Left ventricle myocardium inferior (tissue), 1 donor: ENCODE measurements at regions not wholly inside any gene's neighbourhood (a gene's known extent, or its start where the extent isn't known, plus 50 kb on each side); places are given as distances from the start of the nearest gene placed in this dataset.

ENCODE experiments used
- DNase-seq: peaks from one replicate; pipeline ENCODE4 v3.0.0-alpha.2; 2020
- H3K27ac ChIP-seq: fragments of 200-600 bp; replicated peaks from 2 replicates; pipeline ENCODE4 v1.8.0; 2021
- H3K27me3 ChIP-seq: fragments of 200-600 bp; 2 replicates; pipeline ENCODE4 v1.8.0; 2021; ENCODE audit warnings: low read depth
- H3K36me3 ChIP-seq: fragments of 200-600 bp; 2 replicates; pipeline ENCODE4 v1.8.0; 2021
- H3K4me1 ChIP-seq: fragments of 200-600 bp; 2 replicates; pipeline ENCODE4 v1.8.0; 2021
- H3K4me3 ChIP-seq: fragments of 200-600 bp; 2 replicates; pipeline ENCODE4 v1.8.0; 2021; ENCODE audit warnings: mild to moderate bottlenecking, moderate library complexity
- H3K9me3 ChIP-seq: fragments of 200-600 bp; replicated peaks from 2 replicates; pipeline ENCODE4 v1.8.0; 2021
- CTCF ChIP-seq: fragments of 200-600 bp; IDR thresholded peaks from 2 replicates; pipeline ENCODE4 v1.8.0; 2021; ENCODE audit warnings: antibody characterized with exemption, mild to moderate bottlenecking, borderline replicate concordance
- intact Hi-C: fragments of 100-400 bp; cut with micrococcal nuclease; formaldehyde crosslinking; loops from one replicate; pipeline ENCODE4 v1.11.0; 2022
- donor health status: DM: no; HTN: yes; CAD: no; lungs with severe emphysema.

- H3K4me3 ChIP-seq = no peak overlapping the region
- H3K27me3 ChIP-seq = no peaks in the 10 kb centered on the region
- TF ChIP-seq CTCF = no peak
- no peak overlapping the region for H3K27ac ChIP-seq
- DNase-seq = no peak
- no peaks in the 10 kb centered on the region for H3K36me3 ChIP-seq
- H3K4me1 ChIP-seq = peaks cover 9% of the 10 kb centered on the region
- H3K9me3 ChIP-seq = no peaks in the 10 kb centered on the region
- intact Hi-C loops = no loop called here
Observed at GRCh38 chr13:44837250-44837649, 152.0 kb downstream of the NUFIP1 start.

GRCh38 chr13:44834404-44834803 is 154.9 kb downstream of the NUFIP1 start:
- Histone ChIP-seq H3K27ac (no peak overlapping the region), H3K36me3 (no peaks in the 10 kb centered on the region), H3K9me3 (no peaks in the 10 kb centered on the region), H3K4me3 (no peak overlapping the region), H3K27me3 (no peaks in the 10 kb centered on the region), H3K4me1 (peaks cover 5% of the 10 kb centered on the region)
- TF ChIP-seq CTCF = no peak
- no peak for DNase-seq
- intact Hi-C loops = no loop called here

- H3K27me3 ChIP-seq = no peaks in the 10 kb centered on the region
- no peak overlapping the region for H3K27ac ChIP-seq
- H3K4me3 ChIP-seq = no peak overlapping the region
- no peak for TF ChIP-seq CTCF
- peaks cover 4% of the 10 kb centered on the region for H3K9me3 ChIP-seq
- H3K4me1 ChIP-seq = peaks cover 5% of the 10 kb centered on the region
- no peak for DNase-seq
- no peaks in the 10 kb centered on the region for H3K36me3 ChIP-seq
- intact Hi-C loops = no loop called here
Observed at GRCh38 chr13:44833626-44834025, 155.6 kb downstream of the NUFIP1 start.

GRCh38 chr13:44833139-44833538 is 156.1 kb downstream of the NUFIP1 start:
- Histone ChIP-seq H3K4me3 (no peak overlapping the region), H3K4me1 (peaks cover 5% of the 10 kb centered on the region), H3K36me3 (no peaks in the 10 kb centered on the region), H3K9me3 (peaks cover 9% of the 10 kb centered on the region), H3K27ac (no peak overlapping the region), H3K27me3 (no peaks in the 10 kb centered on the region)
- DNase-seq = no peak
- intact Hi-C loops = no loop called here
- TF ChIP-seq CTCF = no peak

GRCh38 chr13:44826591-44827350 is 162.5 kb downstream of the NUFIP1 start:
- no peak for DNase-seq
- Histone ChIP-seq H3K27ac (no peak overlapping the region), H3K9me3 (peaks cover 9% of the 10 kb centered on the region), H3K27me3 (no peaks in the 10 kb centered on the region), H3K4me1 (no peaks in the 10 kb centered on the region), H3K36me3 (no peaks in the 10 kb centered on the region), H3K4me3 (no peak overlapping the region)
- TF ChIP-seq CTCF = no peak
- intact Hi-C loops = no loop called here
